ENCODE measurements at regions not wholly inside any gene's neighbourhood (a gene's known extent, or its start where the extent isn't known, plus 50 kb on each side); places are given as distances from the start of the nearest gene placed in this dataset.

GRCh38 chr4:175034986-175035705 is 117.0 kb downstream of the ADAM29 start:
- dilution Hi-C loops (cut with MboI; ENCODE audit: extremely low pct_ligation_motif_present, low sequenced_read_pairs): no loop called here
- Histone ChIP-seq H4K20me1 (ENCODE audit: control insufficient read depth, extremely low read depth, insufficient read depth, low read length) (no peaks in the 10 kb centered on the region), H3K4me2 (ENCODE audit: control insufficient read depth, extremely low read depth, insufficient read depth, low read depth, low read length) (no peak overlapping the region), H3K4me3 (ENCODE audit: control insufficient read depth in 2 of 3, extremely low read depth in 1 of 3, insufficient read depth in 2 of 3, low read depth in 1 of 3, low read length in 3 of 3) (no peak overlapping the region), H3K9ac (ENCODE audit: control insufficient read depth, extremely low read depth, insufficient read depth, low read length) (no peak overlapping the region), H3K36me3 (ENCODE audit: control insufficient read depth in 2 of 2, extremely low read depth in 1 of 2, insufficient read depth in 2 of 2, low read length in 2 of 2) (no peaks in the 10 kb centered on the region), H3K9me1 (ENCODE audit: control insufficient read depth, extremely low read depth, insufficient read depth, low read length) (no peaks in the 10 kb centered on the region), H3K27ac (ENCODE audit: control insufficient read depth, insufficient read depth, low read length) (no peak overlapping the region), H3K4me1 (ENCODE audit: control insufficient read depth, extremely low read depth, insufficient read depth, low read length) (no peaks in the 10 kb centered on the region), H2AFZ (ENCODE audit: control insufficient read depth, low read length) (no peak overlapping the region), H3K27me3 (ENCODE audit: control insufficient read depth, extremely low read depth, insufficient read depth, low read length) (no peaks in the 10 kb centered on the region), H3K9me3 (ENCODE audit: control insufficient read depth, low read depth, low read length) (peaks cover 2% of the 10 kb centered on the region), H3K79me2 (ENCODE audit: control insufficient read depth, insufficient read depth, low read length) (no peaks in the 10 kb centered on the region)
- DNase-seq (ENCODE audit: low read depth, low spot score) (no peak), FAIRE-seq (no peak)
- TF ChIP-seq CTCF (optimal IDR thresholded peaks at IDR 0.05 in 1 of 3, IDR thresholded peaks at IDR 0.05 in 1 of 3, conservative IDR thresholded peaks at IDR 0.05 in 1 of 3; ENCODE audit: extremely low read depth in 1 of 3, insufficient read depth in 2 of 3, low read length in 3 of 3) (no peak), EZH2 (IDR thresholded peaks at IDR 0.05; ENCODE audit: low read length) (no peak)

GRCh38 chr4:175035905-175036304 is 117.7 kb downstream of the ADAM29 start:
- DNase-seq (ENCODE audit: low read depth, low spot score): no peak
- H3K36me3 ChIP-seq (ENCODE audit: control insufficient read depth in 2 of 2, extremely low read depth in 1 of 2, insufficient read depth in 2 of 2, low read length in 2 of 2): no peaks in the 10 kb centered on the region
- TF ChIP-seq CTCF (optimal IDR thresholded peaks at IDR 0.05 in 1 of 3, IDR thresholded peaks at IDR 0.05 in 1 of 3, conservative IDR thresholded peaks at IDR 0.05 in 1 of 3; ENCODE audit: extremely low read depth in 1 of 3, insufficient read depth in 2 of 3, low read length in 3 of 3) (no peak), EZH2 (IDR thresholded peaks at IDR 0.05; ENCODE audit: low read length) (no peak)

More at GRCh38 chr4:175035905-175036304, 117.7 kb downstream of the ADAM29 start:
- dilution Hi-C loops (cut with MboI; ENCODE audit: extremely low pct_ligation_motif_present, low sequenced_read_pairs): no loop called here
- no peaks in the 10 kb centered on the region for H3K27me3 ChIP-seq (ENCODE audit: control insufficient read depth, extremely low read depth, insufficient read depth, low read length)
- no peaks in the 10 kb centered on the region for H3K4me1 ChIP-seq (ENCODE audit: control insufficient read depth, extremely low read depth, insufficient read depth, low read length)
- no peak overlapping the region for H3K27ac ChIP-seq (ENCODE audit: control insufficient read depth, insufficient read depth, low read length)
- H2AFZ ChIP-seq (ENCODE audit: control insufficient read depth, low read length): no peak overlapping the region
- H3K79me2 ChIP-seq (ENCODE audit: control insufficient read depth, insufficient read depth, low read length): no peaks in the 10 kb centered on the region
- no peak overlapping the region for H3K4me2 ChIP-seq (ENCODE audit: control insufficient read depth, extremely low read depth, insufficient read depth, low read depth, low read length)
- no peak for FAIRE-seq
- H3K9me1 ChIP-seq (ENCODE audit: control insufficient read depth, extremely low read depth, insufficient read depth, low read length): no peaks in the 10 kb centered on the region
- no peak overlapping the region for H3K4me3 ChIP-seq (ENCODE audit: control insufficient read depth in 2 of 3, extremely low read depth in 1 of 3, insufficient read depth in 2 of 3, low read depth in 1 of 3, low read length in 3 of 3)
- no peak overlapping the region for H3K9ac ChIP-seq (ENCODE audit: control insufficient read depth, extremely low read depth, insufficient read depth, low read length)
- peaks cover 2% of the 10 kb centered on the region for H3K9me3 ChIP-seq (ENCODE audit: control insufficient read depth, low read depth, low read length)
- no peaks in the 10 kb centered on the region for H4K20me1 ChIP-seq (ENCODE audit: control insufficient read depth, extremely low read depth, insufficient read depth, low read length)

Measured in keratinocyte (primary cell).